ENCODE measurements at regions not wholly inside any gene's neighbourhood (a gene's known extent, or its start where the extent isn't known, plus 50 kb on each side); places are given as distances from the start of the nearest gene placed in this dataset.

- no peak for DNase-seq
These were observed 70.6 kb downstream of the VEGFA start for GRCh38 chr6:43840490-43841218.

DNA sequence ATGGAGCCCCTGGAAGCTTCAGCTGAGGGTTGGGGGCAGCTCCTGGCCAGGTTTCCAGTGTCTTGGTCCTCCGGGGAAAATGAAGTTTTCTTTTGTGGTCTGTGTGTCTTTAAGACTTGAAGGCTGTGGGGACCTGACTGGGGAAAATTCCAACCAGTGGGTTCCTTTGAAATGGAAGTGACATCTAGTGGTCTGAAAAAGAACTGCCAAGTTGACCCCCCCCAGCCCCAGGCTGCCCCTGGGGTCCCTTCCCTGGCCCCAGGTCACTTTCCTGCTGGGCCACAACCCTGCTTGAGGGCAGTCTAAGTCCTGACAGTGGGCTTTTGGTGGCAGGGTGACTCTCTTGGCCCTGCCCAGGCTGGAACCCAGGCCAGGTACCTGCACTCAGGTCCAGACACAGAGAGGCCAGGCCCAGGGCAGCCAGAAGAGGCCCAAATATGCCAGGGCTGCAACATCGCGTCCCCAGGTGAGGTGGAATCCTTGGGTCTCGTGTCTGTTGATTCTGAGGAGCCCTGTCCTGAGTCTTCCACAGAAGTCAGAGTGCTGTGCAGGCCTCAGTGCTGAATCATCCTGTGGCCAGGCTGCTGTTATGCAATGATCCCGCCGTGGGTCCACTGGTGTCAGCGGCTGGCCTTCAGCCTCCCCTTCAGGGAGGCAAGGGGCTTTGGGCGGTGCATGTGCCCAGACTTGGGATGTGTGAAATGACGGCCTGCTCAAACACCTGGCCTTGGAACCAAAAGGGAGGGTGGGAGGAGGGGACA is 68.4 kb downstream of the VEGFA start:
- no peak for DNase-seq

DNA sequence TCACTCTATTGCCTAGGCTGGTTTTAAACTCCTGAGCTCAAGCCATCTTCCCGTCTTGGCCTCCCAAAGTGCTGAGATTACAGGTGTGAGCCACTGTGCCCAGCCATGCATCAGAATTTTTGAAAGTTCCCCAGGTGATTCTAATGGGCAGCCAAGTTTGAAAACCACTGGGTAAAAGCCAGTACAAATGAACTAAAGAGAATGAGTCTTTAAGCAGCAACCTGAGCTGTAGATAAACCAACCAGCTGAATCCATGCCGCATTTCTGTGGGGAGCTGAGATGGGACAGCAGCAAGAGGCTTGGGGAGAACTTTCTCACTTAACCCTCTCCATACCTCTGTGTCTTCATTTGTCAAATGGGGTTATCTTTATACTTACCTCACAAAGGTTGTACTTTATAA is 67.5 kb downstream of the VEGFA start:
- no peak for DNase-seq

DNA sequence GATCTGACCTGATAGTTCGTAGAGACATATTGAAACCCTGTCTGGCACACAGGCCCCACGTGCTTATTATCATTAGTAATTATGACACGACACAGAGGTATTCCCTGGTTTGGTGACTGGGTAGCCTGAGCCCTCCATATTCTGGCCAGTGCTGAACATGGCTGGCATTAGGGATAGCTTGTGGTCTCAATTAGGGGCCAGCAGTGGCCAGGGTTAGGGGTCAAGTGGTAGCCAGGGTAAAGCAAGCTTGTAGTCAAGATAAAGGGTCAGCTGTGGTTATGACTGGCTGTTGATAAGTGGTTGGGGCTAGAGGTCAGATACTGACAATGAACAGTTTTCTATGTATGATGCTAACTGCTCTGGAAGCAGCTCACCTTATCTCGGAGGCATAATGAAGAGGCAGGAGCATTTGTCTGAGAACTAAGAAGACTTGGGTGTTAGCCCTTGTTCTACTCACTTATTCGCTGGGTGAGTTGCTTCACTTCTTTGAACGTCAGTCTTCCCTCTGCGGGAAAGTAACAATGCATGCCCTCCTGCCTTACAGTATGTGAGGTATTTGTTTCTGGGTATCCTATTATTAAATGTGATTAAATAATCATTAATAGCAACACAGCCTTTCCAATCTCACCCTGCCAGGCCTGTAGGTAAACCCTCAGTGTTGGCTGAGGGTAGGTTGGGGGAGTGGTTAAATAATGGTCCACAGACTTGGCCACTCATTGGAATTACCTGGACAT is 66.7 kb downstream of the VEGFA start:
- DNase-seq, result no peak

Measured in stimulated activated CD4-positive, alpha-beta T cell treated with anti-CD3 and anti-CD28 coated beads, Interleukin-12 subunit alpha, Interleukin-12 subunit beta, amount 100 ng/mL, for 4 hours (primary cell).